ENCODE measurements at regions not wholly inside any gene's neighbourhood (a gene's known extent, or its start where the extent isn't known, plus 50 kb on each side); places are given as distances from the start of the nearest gene placed in this dataset.

DNA sequence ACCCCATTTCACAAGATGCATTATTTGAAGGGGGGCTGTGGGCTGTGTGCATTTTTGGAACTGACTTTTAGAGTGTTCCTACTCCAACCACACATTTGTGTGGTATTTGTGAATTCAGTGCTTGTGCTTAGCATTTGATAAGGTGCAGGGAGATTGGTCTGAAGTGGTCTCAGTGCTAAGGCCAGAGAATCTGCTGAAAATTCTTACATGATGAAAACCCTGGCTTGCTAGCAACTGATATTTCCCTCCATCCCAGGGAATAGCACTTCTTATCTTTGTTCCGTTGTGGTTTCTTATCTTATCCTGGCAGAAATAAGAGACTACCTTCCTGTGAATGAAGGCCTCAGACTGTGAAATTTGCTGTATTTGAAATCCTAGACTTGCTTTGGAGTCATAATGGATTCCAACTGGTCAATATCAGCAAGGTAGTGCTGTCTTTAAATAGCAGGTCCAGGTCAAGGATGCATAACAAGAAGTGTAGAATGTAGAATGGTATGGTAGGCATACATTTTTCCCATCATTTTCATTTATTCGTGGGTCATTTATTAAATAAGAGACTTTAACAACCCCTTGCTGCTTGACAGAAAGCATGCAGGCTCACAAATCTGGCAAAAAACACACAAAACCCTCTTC, 986.9 kb downstream of the REEP3 start:
- Histone ChIP-seq H3K36me3 (ENCODE audit: insufficient read depth, insufficient read length, low read length) (no peaks in the 10 kb centered on the region), H3K9me3 (ENCODE audit: insufficient read depth, low read length) (peaks cover 7% of the 10 kb centered on the region; the same call in 1 of the 2 replicates), H3K4me3 (ENCODE audit: insufficient read length, low read depth) (no peak overlapping the region), H3K9ac (ENCODE audit: insufficient read length, low read depth) (no peak overlapping the region), H3K4me1 (ENCODE audit: insufficient read depth, insufficient read length) (no peaks in the 10 kb centered on the region), H3K27me3 (ENCODE audit: insufficient read depth, insufficient read length) (no peaks in the 10 kb centered on the region)
- TF ChIP-seq ZNF274 (IDR thresholded peaks at IDR 0.05; ENCODE audit: low read depth, low read length), result no peak
- no peak for TF ChIP-seq YY1 (IDR thresholded peaks at IDR 0.05; ENCODE audit: insufficient read depth, insufficient read length)
- DNase-seq (ENCODE audit: low read depth, low spot score), result no peak

DNA sequence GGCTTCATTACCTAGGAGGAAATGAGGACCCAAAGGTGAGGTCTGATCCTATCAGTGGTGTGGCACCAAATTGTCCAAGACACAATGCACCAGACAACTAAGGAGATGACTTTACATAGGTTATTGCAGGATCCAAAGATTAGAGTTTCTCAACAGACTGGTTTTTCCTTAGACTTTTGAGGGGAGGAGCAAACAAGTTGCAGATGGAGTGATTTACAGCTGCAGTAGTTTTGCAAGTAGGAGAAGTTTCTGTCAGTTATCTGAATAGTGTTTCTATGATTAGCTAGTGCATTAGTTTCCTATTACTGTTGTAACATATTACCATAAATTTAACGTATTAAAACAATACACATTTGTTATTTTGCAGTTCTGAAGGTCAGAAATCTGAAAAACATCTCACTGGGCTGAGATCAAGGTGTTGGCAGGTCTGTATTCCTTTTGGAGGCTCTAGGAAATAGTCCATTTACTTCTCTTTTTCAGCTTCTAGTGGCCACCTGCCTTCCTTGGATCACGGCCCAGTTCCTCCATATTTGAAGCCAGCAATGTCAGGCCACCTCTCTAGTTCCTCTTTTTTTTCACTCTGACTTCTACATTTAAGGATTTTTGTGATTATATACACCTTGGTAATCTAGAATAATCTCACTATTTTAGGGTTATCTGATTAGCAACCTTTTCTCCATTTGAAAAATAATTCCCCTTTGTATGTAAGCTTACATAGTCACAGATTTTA, 994.9 kb downstream of the REEP3 start:
- TF ChIP-seq SUZ12 (IDR thresholded peaks at IDR 0.05; ENCODE audit: extremely low read depth, insufficient read depth, insufficient read length), result no peak
- TF ChIP-seq ZNF274 (IDR thresholded peaks at IDR 0.05; ENCODE audit: low read depth, low read length), result no peak
- no peak for TF ChIP-seq YY1 (IDR thresholded peaks at IDR 0.05; ENCODE audit: insufficient read depth, insufficient read length)
- no peaks in the 10 kb centered on the region for H3K36me3 ChIP-seq (ENCODE audit: insufficient read depth, insufficient read length, low read length)
- no peaks in the 10 kb centered on the region for H3K9me3 ChIP-seq (ENCODE audit: insufficient read depth, low read length)
- no peaks in the 10 kb centered on the region for H3K27me3 ChIP-seq (ENCODE audit: insufficient read depth, insufficient read length)
- no peak overlapping the region for H3K9ac ChIP-seq (ENCODE audit: insufficient read length, low read depth)
- no peaks in the 10 kb centered on the region for H3K4me1 ChIP-seq (ENCODE audit: insufficient read depth, insufficient read length)
- DNase-seq (ENCODE audit: low read depth, low spot score), result no peak
- H3K4me3 ChIP-seq (ENCODE audit: insufficient read length, low read depth), result no peak overlapping the region

DNA sequence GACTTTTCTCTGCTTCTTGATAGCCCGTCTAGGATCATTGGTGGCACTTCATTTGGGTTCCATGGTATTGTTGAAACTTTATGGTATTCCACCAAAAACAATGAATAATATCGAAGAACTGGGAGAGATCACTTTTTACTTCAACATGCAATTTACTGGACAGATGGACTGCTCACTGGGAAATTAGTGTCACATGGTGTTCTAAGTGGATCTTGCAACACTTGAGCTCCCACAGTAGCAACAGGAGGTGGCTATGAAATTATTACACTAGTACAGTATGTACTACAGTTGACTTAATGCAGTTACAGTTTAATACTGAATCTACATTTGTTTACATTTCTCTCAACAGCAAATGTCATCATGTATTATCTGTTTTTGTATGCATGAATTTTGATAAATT, 997.3 kb downstream of the REEP3 start:
- no peak overlapping the region for H3K4me3 ChIP-seq (ENCODE audit: insufficient read length, low read depth)
- H3K4me1 ChIP-seq (ENCODE audit: insufficient read depth, insufficient read length), result no peaks in the 10 kb centered on the region
- H3K36me3 ChIP-seq (ENCODE audit: insufficient read depth, insufficient read length, low read length), result no peaks in the 10 kb centered on the region
- DNase-seq (ENCODE audit: low read depth, low spot score), result no peak
- no peak overlapping the region for H3K9ac ChIP-seq (ENCODE audit: insufficient read length, low read depth)
- TF ChIP-seq SUZ12 (IDR thresholded peaks at IDR 0.05; ENCODE audit: extremely low read depth, insufficient read depth, insufficient read length) (no peak), ZNF274 (IDR thresholded peaks at IDR 0.05; ENCODE audit: low read depth, low read length) (no peak), YY1 (IDR thresholded peaks at IDR 0.05; ENCODE audit: insufficient read depth, insufficient read length) (no peak)
- no peaks in the 10 kb centered on the region for H3K27me3 ChIP-seq (ENCODE audit: insufficient read depth, insufficient read length)
- no peaks in the 10 kb centered on the region for H3K9me3 ChIP-seq (ENCODE audit: insufficient read depth, low read length)

DNA sequence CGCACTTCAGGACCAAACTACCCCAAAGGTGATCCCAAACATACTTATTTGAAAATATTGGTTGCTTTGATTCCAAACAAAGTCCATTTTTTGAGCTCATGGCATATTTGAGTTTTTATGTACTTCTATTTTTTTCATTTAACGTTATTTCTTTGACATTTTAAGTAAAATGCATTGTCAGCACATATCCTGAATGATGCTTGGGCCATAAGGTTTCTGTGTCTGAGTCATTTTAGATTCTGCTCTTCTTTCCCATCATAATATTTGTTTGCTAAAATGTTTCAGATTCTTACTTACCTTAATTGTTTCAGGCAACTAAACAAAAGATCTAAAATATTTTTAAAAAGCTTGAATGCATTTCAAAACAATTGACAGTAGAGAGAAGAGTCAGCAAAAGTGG, 998.2 kb downstream of the REEP3 start:
- no peaks in the 10 kb centered on the region for H3K4me1 ChIP-seq (ENCODE audit: insufficient read depth, insufficient read length)
- TF ChIP-seq YY1 (IDR thresholded peaks at IDR 0.05; ENCODE audit: insufficient read depth, insufficient read length) (no peak), ZNF274 (IDR thresholded peaks at IDR 0.05; ENCODE audit: low read depth, low read length) (no peak), SUZ12 (IDR thresholded peaks at IDR 0.05; ENCODE audit: extremely low read depth, insufficient read depth, insufficient read length) (no peak)
- DNase-seq (ENCODE audit: low read depth, low spot score), result no peak
- H3K4me3 ChIP-seq (ENCODE audit: insufficient read length, low read depth), result no peak overlapping the region
- no peaks in the 10 kb centered on the region for H3K36me3 ChIP-seq (ENCODE audit: insufficient read depth, insufficient read length, low read length)
- H3K9me3 ChIP-seq (ENCODE audit: insufficient read depth, low read length), result no peaks in the 10 kb centered on the region
- H3K27me3 ChIP-seq (ENCODE audit: insufficient read depth, insufficient read length), result no peaks in the 10 kb centered on the region
- H3K9ac ChIP-seq (ENCODE audit: insufficient read length, low read depth), result no peak overlapping the region

DNA sequence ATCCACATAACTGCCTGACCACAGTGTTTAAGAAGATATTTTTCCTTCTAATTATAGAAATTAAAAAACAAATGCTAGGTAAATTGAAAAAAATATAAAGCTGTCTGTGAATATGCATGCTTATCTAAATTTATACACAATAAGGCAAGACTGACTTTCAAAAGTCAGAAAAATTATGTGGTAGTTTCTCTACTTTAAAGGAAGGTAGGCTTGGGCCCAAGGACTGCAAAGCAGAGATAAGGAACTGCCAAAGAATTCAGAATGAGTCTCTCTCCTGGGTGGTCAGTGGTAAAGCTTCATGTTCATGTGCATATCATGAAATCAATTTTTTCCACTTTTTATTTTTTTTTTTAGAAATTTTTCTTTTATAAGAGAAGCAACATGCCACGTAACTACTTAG, 998.6 kb downstream of the REEP3 start:
- no peaks in the 10 kb centered on the region for H3K9me3 ChIP-seq (ENCODE audit: insufficient read depth, low read length)
- H3K4me3 ChIP-seq (ENCODE audit: insufficient read length, low read depth), result no peak overlapping the region
- no peaks in the 10 kb centered on the region for H3K27me3 ChIP-seq (ENCODE audit: insufficient read depth, insufficient read length)
- no peak overlapping the region for H3K9ac ChIP-seq (ENCODE audit: insufficient read length, low read depth)
- H3K4me1 ChIP-seq (ENCODE audit: insufficient read depth, insufficient read length), result no peaks in the 10 kb centered on the region
- H3K36me3 ChIP-seq (ENCODE audit: insufficient read depth, insufficient read length, low read length), result no peaks in the 10 kb centered on the region
- no peak for DNase-seq (ENCODE audit: low read depth, low spot score)
- TF ChIP-seq ZNF274 (IDR thresholded peaks at IDR 0.05; ENCODE audit: low read depth, low read length) (no peak), YY1 (IDR thresholded peaks at IDR 0.05; ENCODE audit: insufficient read depth, insufficient read length) (no peak), SUZ12 (IDR thresholded peaks at IDR 0.05; ENCODE audit: extremely low read depth, insufficient read depth, insufficient read length) (no peak)

DNA sequence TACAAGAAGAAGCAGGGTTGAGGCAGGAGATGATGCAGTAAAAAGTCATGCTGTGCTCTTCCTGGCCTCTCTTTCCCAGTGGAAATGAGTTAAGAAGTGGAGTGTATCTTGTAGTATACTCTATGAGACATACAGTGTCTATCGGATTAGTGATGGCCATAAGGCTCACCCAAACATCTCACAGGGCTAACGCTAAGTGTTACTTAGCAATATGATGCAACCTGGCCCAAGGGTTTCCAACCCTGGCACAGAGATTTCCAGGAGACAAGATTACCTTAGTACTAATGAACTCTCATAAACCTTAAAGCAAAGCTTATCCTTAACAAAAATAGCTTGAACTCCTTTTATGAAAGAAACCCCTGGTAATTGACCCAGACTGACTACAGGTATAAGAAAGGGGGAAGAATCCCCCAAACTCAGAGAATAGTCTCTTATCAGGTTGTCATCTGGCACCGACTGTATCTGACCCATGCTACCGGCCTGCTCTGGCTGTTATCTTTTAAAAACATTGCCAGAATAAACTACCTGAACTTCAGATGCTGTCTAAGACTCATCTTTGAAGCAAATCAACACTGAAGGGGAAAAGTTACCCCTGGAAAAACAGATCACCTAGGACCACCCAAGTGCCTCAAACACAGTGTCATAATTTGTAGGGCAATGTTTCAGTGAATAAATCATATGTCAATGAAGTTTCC, 1002.0 kb downstream of the REEP3 start:
- H3K9me3 ChIP-seq (ENCODE audit: insufficient read depth, low read length), result no peaks in the 10 kb centered on the region
- no peak for DNase-seq (ENCODE audit: low read depth, low spot score)
- H3K27me3 ChIP-seq (ENCODE audit: insufficient read depth, insufficient read length), result no peaks in the 10 kb centered on the region
- TF ChIP-seq ZNF274 (IDR thresholded peaks at IDR 0.05; ENCODE audit: low read depth, low read length) (no peak), YY1 (IDR thresholded peaks at IDR 0.05; ENCODE audit: insufficient read depth, insufficient read length) (no peak), SUZ12 (IDR thresholded peaks at IDR 0.05; ENCODE audit: extremely low read depth, insufficient read depth, insufficient read length) (no peak)
- H3K9ac ChIP-seq (ENCODE audit: insufficient read length, low read depth), result no peak overlapping the region
- H3K36me3 ChIP-seq (ENCODE audit: insufficient read depth, insufficient read length, low read length), result no peaks in the 10 kb centered on the region
- H3K4me1 ChIP-seq (ENCODE audit: insufficient read depth, insufficient read length), result no peaks in the 10 kb centered on the region
- no peak overlapping the region for H3K4me3 ChIP-seq (ENCODE audit: insufficient read length, low read depth)

All from NT2/D1 (cell line).